SK-N-SH (cell line): ENCODE measurements at regions not wholly inside any gene's neighbourhood (a gene's known extent, or its start where the extent isn't known, plus 50 kb on each side); places are given as distances from the start of the nearest gene placed in this dataset.

Source experiments
- CTCF ChIA-PET: fragments of 300-600, 350-600 bp; formaldehyde crosslinking; extraction: SDS; loops from one replicate; lab custom pipeline; 2021; lab: Yijun Ruan, JAX
- POLR2A ChIA-PET: fragments of 350-600 bp; sonication (Branson Sonifier 250); formaldehyde crosslinking; extraction: SDS; loops from one replicate; lab custom pipeline; 2020; ENCODE audit warnings: antibody characterized with exemption, inconsistent platforms; lab: Yijun Ruan, JAX
- DNase-seq: peaks from one replicate; pipeline ENCODE4 v3.0.0; 2012
- H2AFZ ChIP-seq: fragments of 200-600 bp; sonication (generic); 2 replicates; pipeline ENCODE4 v1.8.1; 2016; ENCODE audit warnings: antibody characterized with exemption, mild to moderate bottlenecking, low read depth
- H3F3A ChIP-seq: fragments of 200-600 bp; sonication (generic); replicated peaks from 2 replicates; pipeline ENCODE3; 2016; ENCODE audit warnings: antibody characterized with exemption, mild to moderate bottlenecking; ENCODE audit not compliant: insufficient read depth
- H3K27ac ChIP-seq, 2 experiments: fragments of 200-500 bp in 1 of 2; fragments of 200-600 bp in 1 of 2; sonication (Bioruptor generic) in 1 of 2; sonication (generic), shearing (Covaris generic) in 1 of 2; 2 replicates each; pipeline versions ENCODE4 v1.5.1 to v1.6.1; 2014 to 2016; ENCODE audit warnings: low read depth in 2 of 2, inconsistent platforms in 1 of 2, low read length in 1 of 2, mild to moderate bottlenecking in 1 of 2, mixed read lengths in 1 of 2
- H3K27me3 ChIP-seq: fragments of 200-600 bp; sonication (generic), shearing (Covaris generic); 2 replicates; pipeline ENCODE4 v1.6.1; 2016; ENCODE audit warnings: mixed run types; ENCODE audit not compliant: insufficient read depth
- H3K36me3 ChIP-seq, 2 experiments: fragments of 200-500 bp in 1 of 2; fragments of 200-600 bp in 1 of 2; sonication (Bioruptor generic) in 1 of 2; sonication (generic) in 1 of 2; replicated peaks in 1 of 2; 2 replicates each; pipeline versions ENCODE3 to v1.5.1; 2014 to 2016; ENCODE audit warnings: low read length in 1 of 2, mild to moderate bottlenecking in 1 of 2; ENCODE audit not compliant: insufficient read depth in 2 of 2, control insufficient read depth in 1 of 2
- H3K4me1 ChIP-seq, 2 experiments: fragments of 200-500 bp in 1 of 2; fragments of 200-600 bp in 1 of 2; sonication (Bioruptor generic) in 1 of 2; sonication (generic), shearing (Covaris generic) in 1 of 2; 2 replicates each; pipeline versions ENCODE4 v1.5.1 to v1.6.1; 2014 to 2016; ENCODE audit warnings: low read depth in 1 of 2, low read length in 1 of 2, mixed run types in 1 of 2; ENCODE audit not compliant: insufficient read depth in 2 of 2, control insufficient read depth in 1 of 2
- H3K4me2 ChIP-seq: fragments of 200-600 bp; sonication (generic), shearing (Covaris generic); 2 replicates; pipeline ENCODE4 v1.6.1; 2017; ENCODE audit warnings: mixed run types
- H3K4me3 ChIP-seq, 2 experiments: fragments of 200-500 bp in 1 of 2; fragments of 200-600 bp in 1 of 2; sonication (Bioruptor generic) in 1 of 2; sonication (generic), shearing (Covaris generic) in 1 of 2; 2 replicates each; pipeline versions ENCODE4 v1.5.1 to v1.8.1; 2014 to 2016; ENCODE audit warnings: low read depth in 2 of 2, inconsistent platforms in 1 of 2, low read length in 1 of 2, mild to moderate bottlenecking in 1 of 2, mixed read lengths in 1 of 2, moderate library complexity in 1 of 2
- H3K79me2 ChIP-seq: fragments of 200-600 bp; sonication (generic); 2 replicates; pipeline ENCODE4 v1.8.1; 2017; ENCODE audit warnings: mild to moderate bottlenecking; ENCODE audit not compliant: insufficient read depth
- H3K9ac ChIP-seq: fragments of 200-600 bp; sonication (generic); 2 replicates; pipeline ENCODE4 v1.6.1; 2017; ENCODE audit warnings: mixed run types
- H3K9me2 ChIP-seq: fragments of 200-600 bp; sonication (generic); 2 replicates; pipeline ENCODE4 v1.6.1; 2017; ENCODE audit warnings: mixed run types
- H3K9me3 ChIP-seq: fragments of 200-600 bp; sonication (generic); 2 replicates; pipeline ENCODE4 v1.6.1; 2017; ENCODE audit warnings: mixed run types, mild to moderate bottlenecking, moderate library complexity
- H4K20me1 ChIP-seq: fragments of 200-600 bp; sonication (generic); 2 replicates; pipeline ENCODE4 v1.6.1; 2017; ENCODE audit warnings: mild to moderate bottlenecking, mixed run types; ENCODE audit not compliant: insufficient read depth
- EP300 ChIP-seq, 2 experiments: IDR thresholded peaks; 2 replicates each; pipeline versions ENCODE4 v1.4.0 to v1.6.1; 2012; ENCODE audit warnings: borderline replicate concordance in 1 of 2, low read depth in 1 of 2, low read length in 1 of 2
- EZH2phosphoT487 ChIP-seq: fragments of 200-600 bp; sonication (generic); IDR thresholded peaks from 2 replicates; pipeline ENCODE4 v1.6.1; 2017; ENCODE audit warnings: low read depth, mixed run types, mild to moderate bottlenecking, antibody characterized with exemption, moderate library complexity, borderline replicate concordance
- MXI1 ChIP-seq: IDR thresholded peaks from 2 replicates; pipeline ENCODE4 v1.6.1; 2012; ENCODE audit warnings: mild to moderate bottlenecking, low read depth, low read length, improper control_type of control experiment
- NRF1 ChIP-seq: IDR thresholded peaks from 2 replicates; pipeline ENCODE4 v1.6.1; 2012; ENCODE audit warnings: low read depth, mild to moderate bottlenecking, low read length
- RAD21 ChIP-seq: IDR thresholded peaks from 2 replicates; pipeline ENCODE4 v1.6.1; 2012; ENCODE audit warnings: mild to moderate bottlenecking, low read length
- RCOR1 ChIP-seq: fragments of 150-350 bp; IDR thresholded peaks from 2 replicates; pipeline ENCODE4 v1.6.1; 2017; ENCODE audit warnings: antibody characterized with exemption, low read length
- RFX5 ChIP-seq: IDR thresholded peaks from 2 replicates; pipeline ENCODE4 v1.6.1; 2012; ENCODE audit warnings: mild to moderate bottlenecking, improper control_type of control experiment, low read length
- RXRA ChIP-seq: IDR thresholded peaks from 2 replicates; pipeline ENCODE4 v1.4.0; 2012; ENCODE audit warnings: low read depth, mild to moderate bottlenecking, borderline replicate concordance
- SMC3 ChIP-seq: IDR thresholded peaks from 2 replicates; pipeline ENCODE4 v1.6.1; 2012; ENCODE audit warnings: low read depth, low read length, improper control_type of control experiment
- TAF1 ChIP-seq: IDR thresholded peaks from 2 replicates; pipeline ENCODE4 v1.6.1; 2012; ENCODE audit warnings: low read depth, mild to moderate bottlenecking, low read length, moderate library complexity, borderline replicate concordance
- TCF12 ChIP-seq: IDR thresholded peaks from 2 replicates; pipeline ENCODE4 v1.4.0; 2012
- TEAD4 ChIP-seq: IDR thresholded peaks from 2 replicates; pipeline ENCODE4 v1.4.0; 2012; ENCODE audit warnings: mild to moderate bottlenecking, borderline replicate concordance; ENCODE audit not compliant: insufficient read depth
- YY1 ChIP-seq: IDR thresholded peaks from 2 replicates; pipeline ENCODE4 v1.4.0; 2012; ENCODE audit warnings: low read depth, mild to moderate bottlenecking
- WGBS: methylation state at CpG from one replicate; pipeline ENCODE4 v1.1.6; 2017; ENCODE audit warnings: low lambda C conversion rate; 5-methylcytosine and 5-hydroxymethylcytosine counted together
- TF ChIP-seq, protein P1 (sequence below): IDR thresholded peaks from 2 replicates; pipeline ENCODE4 v1.4.0; 2012; ENCODE audit warnings: low read depth

DNA sequence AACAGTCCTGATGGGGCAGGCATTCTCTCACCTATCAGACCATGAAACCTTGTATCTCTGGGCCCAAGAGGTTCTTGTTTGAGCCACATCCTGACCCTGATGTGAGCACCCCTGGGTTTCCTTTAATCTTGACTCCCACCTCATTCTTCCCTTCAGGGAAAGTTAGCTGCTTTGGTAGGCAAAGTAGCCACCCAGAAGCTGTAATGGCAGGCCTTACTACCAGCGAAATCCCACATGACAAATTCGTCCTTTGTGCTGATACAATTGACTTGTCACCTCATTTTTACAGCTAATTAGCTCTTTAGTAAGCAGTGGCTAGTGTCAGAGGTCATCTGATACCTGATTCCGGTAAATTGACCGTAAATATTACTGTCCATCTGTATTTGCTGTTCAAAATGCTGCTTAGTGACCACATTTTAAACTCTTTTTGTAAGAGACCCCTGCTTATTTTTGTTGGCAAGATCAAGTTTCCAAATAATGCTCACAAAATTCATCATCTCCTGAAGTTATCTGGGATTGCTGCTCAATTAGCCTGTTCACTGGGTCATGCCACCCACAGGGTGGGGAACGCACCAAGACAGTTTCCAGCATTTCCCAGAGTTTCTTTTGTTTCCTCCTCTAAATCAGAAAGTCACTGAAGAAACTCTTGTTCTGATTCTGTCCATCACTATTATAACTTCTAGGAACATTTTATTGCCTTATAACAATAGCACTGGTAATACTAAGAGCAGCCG lies 329.7 kb downstream of the GPAT3 start (continued):
- TF ChIP-seq TAF1: no peak
- TF ChIP-seq YY1: no peak

DNA sequence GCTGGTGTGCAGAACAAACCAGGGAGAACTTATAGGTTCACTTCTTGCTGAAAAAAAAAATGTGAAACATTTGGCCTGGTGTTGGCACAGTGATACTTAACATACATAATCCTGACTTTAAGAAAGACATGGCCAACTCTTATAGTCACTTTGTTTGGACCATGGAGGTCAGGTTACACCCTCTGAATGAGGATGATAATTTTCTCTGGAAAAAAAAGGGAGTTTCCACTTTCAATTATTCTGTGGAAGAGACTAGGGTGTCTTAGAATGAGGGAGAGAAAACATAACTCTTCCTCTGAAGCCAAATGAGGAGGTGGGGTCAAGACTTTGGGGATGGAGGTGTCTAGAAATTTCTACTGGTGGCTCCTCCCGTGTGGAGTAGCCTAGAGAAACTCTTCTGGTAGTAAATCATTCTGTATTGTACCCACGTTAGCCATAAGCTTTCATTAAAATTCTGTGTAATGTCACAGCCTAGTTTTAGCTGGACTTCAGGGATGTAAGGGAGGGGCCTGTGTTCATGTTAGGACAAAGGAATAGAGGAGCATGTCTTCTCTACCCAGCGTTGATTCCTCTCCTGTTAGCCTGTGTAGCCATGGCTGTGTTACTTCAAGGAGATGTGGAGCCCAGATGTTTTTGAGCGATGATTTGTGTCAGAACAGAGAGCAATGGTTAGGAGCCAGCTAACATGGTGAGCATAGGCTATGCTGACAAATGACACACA lies 328.3 kb downstream of the GPAT3 start:
- H3F3A ChIP-seq: peaks cover 5% of the 10 kb centered on the region
- H4K20me1 ChIP-seq: no peaks in the 10 kb centered on the region
- H3K79me2 ChIP-seq: no peaks in the 10 kb centered on the region
- WGBS: 40% methylated on average over 4 of the region's 4 CpGs
- no peaks in the 10 kb centered on the region for H3K27me3 ChIP-seq
- H3K9me3 ChIP-seq: no peaks in the 10 kb centered on the region
- CTCF ChIA-PET: no interaction called here
- H2AFZ ChIP-seq: no peak overlapping the region
- H3K9me2 ChIP-seq: no peaks in the 10 kb centered on the region
- no peaks in the 10 kb centered on the region for H3K36me3 ChIP-seq
- POLR2A ChIA-PET: no interaction called here
- H3K9ac ChIP-seq: no peak overlapping the region
- H3K4me3 ChIP-seq: no peak overlapping the region
- no peaks in the 10 kb centered on the region for H3K4me1 ChIP-seq
- H3K4me2 ChIP-seq: no peak overlapping the region
- DNase-seq: no peak
- no peak for TF ChIP-seq SMC3
- TF ChIP-seq RFX5: no peak
- no peak for TF ChIP-seq RAD21
- TF ChIP-seq TCF12: no peak
- no peak for TF ChIP-seq EP300 (IDR thresholded peaks at IDR 0.05; ENCODE audit: borderline replicate concordance in 1 of 2, low read depth in 1 of 2, low read length in 1 of 2)
- H3K27ac ChIP-seq: no peak overlapping the region

DNA sequence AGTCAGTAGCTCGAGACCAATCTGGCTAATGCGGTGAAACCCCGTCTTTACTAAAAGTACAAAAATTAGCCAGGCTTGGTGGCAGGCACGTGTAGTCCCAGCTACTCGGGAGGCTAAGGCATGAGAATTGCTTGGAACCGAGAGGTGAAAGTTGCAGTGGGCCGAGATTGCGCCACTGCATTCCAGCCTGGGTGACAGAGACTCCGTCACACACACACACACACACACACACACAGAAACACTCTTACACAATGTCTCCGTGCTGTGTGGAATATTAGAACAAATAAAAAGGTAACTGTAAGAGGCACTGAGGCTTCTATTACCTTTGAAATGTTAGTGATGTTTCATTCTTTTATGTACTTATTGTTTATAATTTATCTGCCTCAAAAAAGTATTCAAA lies 326.6 kb downstream of the GPAT3 start:
- H3K79me2 ChIP-seq: no peaks in the 10 kb centered on the region

More for the DNA sequence above, 326.6 kb downstream of the GPAT3 start:
- ChIA-PET POLR2A (no interaction called here), CTCF (no interaction called here)
- Histone ChIP-seq H3K9me3 (no peaks in the 10 kb centered on the region), H4K20me1 (no peaks in the 10 kb centered on the region), H3F3A (peaks cover 6% of the 10 kb centered on the region), H3K36me3 (no peaks in the 10 kb centered on the region), H3K4me2 (no peak overlapping the region), H3K9me2 (no peaks in the 10 kb centered on the region), H3K27ac (no peak overlapping the region), H2AFZ (no peak overlapping the region), H3K27me3 (no peaks in the 10 kb centered on the region), H3K4me1 (no peaks in the 10 kb centered on the region; a peak in 1 of 4 replicates), H3K4me3 (no peak overlapping the region), H3K9ac (no peak overlapping the region)
- 62% methylated on average over 10 of the region's 10 CpGs for WGBS
- DNase-seq: no peak
- TF ChIP-seq NRF1: no peak
- TF ChIP-seq EZH2phosphoT487: no peak
- TF ChIP-seq TEAD4: no peak
- TF ChIP-seq TAF1: no peak
- TF ChIP-seq, protein P1, sequence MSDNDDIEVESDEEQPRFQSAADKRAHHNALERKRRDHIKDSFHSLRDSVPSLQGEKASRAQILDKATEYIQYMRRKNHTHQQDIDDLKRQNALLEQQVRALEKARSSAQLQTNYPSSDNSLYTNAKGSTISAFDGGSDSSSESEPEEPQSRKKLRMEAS: no peak
- TF ChIP-seq TCF12: no peak
- TF ChIP-seq MXI1: no peak
- TF ChIP-seq RCOR1: no peak
- TF ChIP-seq RXRA: no peak
